MCF 10A (cell line): ENCODE measurements at regions not wholly inside any gene's neighbourhood (a gene's known extent, or its start where the extent isn't known, plus 50 kb on each side); places are given as distances from the start of the nearest gene placed in this dataset.

Experiments used
- BruUV-seq: library from RNA; stranded (reverse); fragments of 400-500 nt; replicated peaks from 2 replicates; lab custom pipeline; 2021; lab: Mats Ljungman, UMichigan
- CTCF ChIA-PET: fragments of 300-600 bp; sonication (Branson Sonifier 250); formaldehyde crosslinking; extraction: SDS; loops from one replicate; lab custom pipeline; 2021; ENCODE audit warnings: antibody characterized with exemption, inconsistent platforms; lab: Yijun Ruan, JAX
- POLR2A ChIA-PET: fragments of 300-600, 350-650 bp; sonication (Branson Sonifier 250); formaldehyde crosslinking; extraction: SDS; loops from one replicate; lab custom pipeline; 2020; ENCODE audit warnings: antibody characterized with exemption, inconsistent platforms; lab: Yijun Ruan, JAX
- DNase-seq: peaks from one replicate; pipeline ENCODE4 v3.0.0-alpha.2; 2018; ENCODE audit not compliant: unreplicated experiment
- H3K27ac Mint-ChIP-seq: one replicate; pipeline ENCODE4 v1.8.0; 2022; ENCODE audit warnings: mild to moderate bottlenecking, low read depth, mixed read lengths; ENCODE audit not compliant: unreplicated experiment
- H3K27me3 Mint-ChIP-seq: one replicate; pipeline ENCODE4 v1.8.0; 2022; ENCODE audit warnings: mixed read lengths; ENCODE audit not compliant: insufficient read depth, unreplicated experiment
- H3K36me3 Mint-ChIP-seq: one replicate; pipeline ENCODE4 v1.8.0; 2022; ENCODE audit warnings: mild to moderate bottlenecking, moderate library complexity, mixed read lengths; ENCODE audit not compliant: insufficient read depth, unreplicated experiment
- H3K4me1 Mint-ChIP-seq: one replicate; pipeline ENCODE4 v1.8.0; 2022; ENCODE audit warnings: mixed read lengths; ENCODE audit not compliant: insufficient read depth, unreplicated experiment
- H3K4me3 Mint-ChIP-seq: one replicate; pipeline ENCODE4 v1.8.0; 2022; ENCODE audit warnings: mild to moderate bottlenecking, moderate library complexity, mixed read lengths; ENCODE audit not compliant: unreplicated experiment
- H3K9me3 Mint-ChIP-seq: one replicate; pipeline ENCODE4 v1.8.0; 2022; ENCODE audit warnings: mixed read lengths; ENCODE audit not compliant: unreplicated experiment
- intact Hi-C: fragments of 100-400 bp; cut with micrococcal nuclease; formaldehyde crosslinking; loops from 2 replicates; pipeline ENCODE4 v1.14.1; 2022
- TF ChIP-seq, protein P1 (sequence below): fragments of 200-600 bp; IDR thresholded peaks from one replicate; pipeline ENCODE4 v1.8.0; 2022; ENCODE audit warnings: antibody characterized with exemption, mild to moderate bottlenecking; ENCODE audit not compliant: unreplicated experiment

DNA sequence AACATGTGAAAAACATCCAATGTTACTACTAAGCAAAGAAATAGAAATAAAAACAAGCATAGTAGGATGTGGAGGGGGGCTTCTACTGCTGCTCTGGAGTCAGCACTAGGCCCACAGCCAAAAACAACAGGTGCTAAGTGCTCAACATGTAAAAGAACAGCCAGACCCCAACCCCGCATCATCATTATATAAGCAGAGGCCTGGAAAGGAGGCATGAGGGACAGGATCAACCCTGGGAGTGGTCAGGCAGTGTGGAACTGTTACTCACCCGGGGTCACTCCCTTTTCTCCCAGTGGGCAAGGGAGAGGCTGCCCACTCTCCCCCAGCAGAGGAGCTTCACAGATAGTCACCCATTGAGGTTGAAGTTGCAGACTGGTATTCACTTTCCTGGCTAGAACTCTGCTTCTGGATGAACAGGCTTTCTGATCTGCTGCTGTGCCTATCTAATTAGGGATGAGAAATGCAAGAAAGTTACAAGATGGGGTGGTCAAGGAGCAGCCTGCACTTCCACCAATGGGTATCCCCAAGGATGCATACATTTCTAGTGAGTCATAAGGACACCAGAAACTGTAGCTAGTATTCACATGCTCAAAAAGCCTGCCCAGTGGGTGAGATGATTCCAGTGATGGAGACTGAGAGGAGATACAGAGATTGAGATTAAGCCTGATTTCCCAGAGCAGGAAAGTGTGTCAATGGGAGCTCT is 480.1 kb upstream of the TCF4 start:
- no peaks in the 10 kb centered on the region for H3K27me3 Mint-ChIP-seq
- peak; percentile 43 for DNase-seq
- TF ChIP-seq, protein P1, sequence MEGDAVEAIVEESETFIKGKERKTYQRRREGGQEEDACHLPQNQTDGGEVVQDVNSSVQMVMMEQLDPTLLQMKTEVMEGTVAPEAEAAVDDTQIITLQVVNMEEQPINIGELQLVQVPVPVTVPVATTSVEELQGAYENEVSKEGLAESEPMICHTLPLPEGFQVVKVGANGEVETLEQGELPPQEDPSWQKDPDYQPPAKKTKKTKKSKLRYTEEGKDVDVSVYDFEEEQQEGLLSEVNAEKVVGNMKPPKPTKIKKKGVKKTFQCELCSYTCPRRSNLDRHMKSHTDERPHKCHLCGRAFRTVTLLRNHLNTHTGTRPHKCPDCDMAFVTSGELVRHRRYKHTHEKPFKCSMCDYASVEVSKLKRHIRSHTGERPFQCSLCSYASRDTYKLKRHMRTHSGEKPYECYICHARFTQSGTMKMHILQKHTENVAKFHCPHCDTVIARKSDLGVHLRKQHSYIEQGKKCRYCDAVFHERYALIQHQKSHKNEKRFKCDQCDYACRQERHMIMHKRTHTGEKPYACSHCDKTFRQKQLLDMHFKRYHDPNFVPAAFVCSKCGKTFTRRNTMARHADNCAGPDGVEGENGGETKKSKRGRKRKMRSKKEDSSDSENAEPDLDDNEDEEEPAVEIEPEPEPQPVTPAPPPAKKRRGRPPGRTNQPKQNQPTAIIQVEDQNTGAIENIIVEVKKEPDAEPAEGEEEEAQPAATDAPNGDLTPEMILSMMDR: no peak
- BruUV-seq: no TSS peak
- H3K27ac Mint-ChIP-seq: no peak overlapping the region
- intact Hi-C loops: no loop called here
- H3K36me3 Mint-ChIP-seq: no peaks in the 10 kb centered on the region
- ChIA-PET CTCF (interaction anchor here (0.6 to 1.0 kb wide), 2 partner anchors 207 to 534 kb away, joined by 3 read pairs; no protein-coding TSS in a partner anchor), POLR2A (interaction anchor here (0.7 kb wide), 1 partner anchor 16 kb away, joined by 3 read pairs; no protein-coding TSS in a partner anchor)
- H3K9me3 Mint-ChIP-seq: peaks cover 7% of the 10 kb centered on the region
- peaks cover 7% of the 10 kb centered on the region for H3K4me1 Mint-ChIP-seq
- H3K4me3 Mint-ChIP-seq: no peak overlapping the region

GRCh38 chr18:56067214-56067894 is 479.4 kb upstream of the TCF4 start:
- DNase-seq: no peak
- CTCF ChIA-PET: interaction anchor here (0.6 kb wide), 1 partner anchor 535 kb away, joined by 3 read pairs; no protein-coding TSS in a partner anchor
- Mint-ChIP-seq H3K27ac (no peak overlapping the region), H3K36me3 (no peaks in the 10 kb centered on the region), H3K4me3 (no peak overlapping the region), H3K4me1 (peaks cover 7% of the 10 kb centered on the region), H3K9me3 (peaks cover 4% of the 10 kb centered on the region), H3K27me3 (no peaks in the 10 kb centered on the region)
- BruUV-seq: no TSS peak
- TF ChIP-seq, protein P1: no peak
- POLR2A ChIA-PET: no interaction called here
- intact Hi-C loops: no loop called here

DNA sequence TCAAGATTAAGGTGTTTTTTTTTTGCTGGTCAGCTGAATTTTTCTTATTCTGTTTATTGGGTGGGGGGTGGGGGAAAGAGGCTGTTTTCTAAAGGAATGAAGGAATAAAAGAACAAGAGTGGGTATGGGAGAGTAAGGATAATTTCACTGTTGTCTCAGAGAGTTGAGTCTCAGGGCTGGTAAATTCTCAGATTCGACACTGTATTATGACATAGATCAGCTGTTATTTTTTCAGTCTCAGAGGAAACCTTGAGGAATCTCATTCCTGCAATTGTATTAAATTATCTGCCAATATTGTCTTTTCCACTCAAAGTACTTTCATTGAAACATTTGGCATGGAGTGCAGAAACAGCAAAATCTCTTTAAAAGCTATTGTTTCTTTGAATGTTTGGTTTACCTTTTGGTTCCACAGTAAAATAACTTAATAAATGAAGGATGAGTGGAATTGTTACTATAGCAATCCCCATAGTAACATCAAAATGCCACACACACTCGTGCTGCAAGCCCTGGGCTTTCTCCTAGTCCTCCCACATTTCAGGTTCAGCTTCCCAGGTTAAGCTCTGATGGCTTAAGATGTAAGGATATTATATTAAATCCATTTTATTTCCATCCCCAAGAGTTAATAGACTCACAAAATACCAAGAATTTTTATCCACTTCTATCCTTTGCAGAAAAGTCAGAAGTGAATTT is 478.7 kb upstream of the TCF4 start:
- Mint-ChIP-seq H3K27ac (no peak overlapping the region), H3K4me1 (peaks cover 7% of the 10 kb centered on the region), H3K9me3 (no peaks in the 10 kb centered on the region), H3K4me3 (no peak overlapping the region), H3K36me3 (no peaks in the 10 kb centered on the region), H3K27me3 (no peaks in the 10 kb centered on the region)
- TF ChIP-seq, protein P1: no peak
- intact Hi-C loops: no loop called here
- no peak for DNase-seq
- CTCF ChIA-PET: interaction anchor here (0.6 kb wide), 2 partner anchors 152 to 443 kb away, joined by 3 to 5 read pairs; no protein-coding TSS in a partner anchor
- POLR2A ChIA-PET: no interaction called here
- BruUV-seq: no TSS peak

- DNase-seq: no peak
- intact Hi-C loops: no loop called here
- Mint-ChIP-seq H3K4me3 (no peak overlapping the region), H3K9me3 (no peaks in the 10 kb centered on the region), H3K27me3 (no peaks in the 10 kb centered on the region), H3K27ac (no peak overlapping the region), H3K4me1 (peaks cover 7% of the 10 kb centered on the region), H3K36me3 (no peaks in the 10 kb centered on the region)
- POLR2A ChIA-PET: no interaction called here
- BruUV-seq: no TSS peak
- TF ChIP-seq, protein P1: no peak
- CTCF ChIA-PET: no interaction called here
These were observed 477.1 kb upstream of the TCF4 start for GRCh38 chr18:56065086-56065485.
